Endothelial cell of umbilical vein (primary cell): ENCODE measurements at regions not wholly inside any gene's neighbourhood (a gene's known extent, or its start where the extent isn't known, plus 50 kb on each side); places are given as distances from the start of the nearest gene placed in this dataset.

ENCODE experiments used
- BruUV-seq: library from RNA; stranded (reverse); fragments of 400-500 nt; replicated peaks from 2 replicates; lab custom pipeline; 2021; lab: Mats Ljungman, UMichigan
- CTCF ChIA-PET: fragments of 300-600, 350-600 bp; sonication (Branson Sonifier 250); formaldehyde crosslinking; loops from one replicate; lab custom pipeline; 2021; ENCODE audit warnings: antibody characterized with exemption, inconsistent platforms; lab: Charles Lee
- POLR2A ChIA-PET: fragments of 300-600, 350-600 bp; sonication (Branson Sonifier 250); formaldehyde crosslinking; loops from one replicate; lab custom pipeline; 2021; ENCODE audit warnings: antibody characterized with exemption, inconsistent platforms; lab: Charles Lee
- DNase-seq: peaks from one replicate; pipeline ENCODE4 v3.0.0-alpha.2; 2011; ENCODE audit warnings: low read depth, low spot score
- FAIRE-seq: peaks from 2 replicates; lab custom pipeline; 2011; peaks lifted over from hg19 to GRCh38; lab: Jason Lieb, UNC
- H2AFZ ChIP-seq: 2 replicates; pipeline ENCODE4 v1.6.0; 2012; ENCODE audit warnings: low read depth, low read length, control low read depth, inconsistent platforms
- H3K27ac ChIP-seq: 2 replicates; pipeline ENCODE4 v1.5.1; 2011; ENCODE audit warnings: low read depth, mild to moderate bottlenecking, control low read depth, low read length, moderate library complexity; ENCODE audit not compliant: insufficient read depth
- H3K27me3 ChIP-seq, 2 experiments: 2 replicates each; pipeline versions ENCODE4 v1.6.0 to v1.6.1; 2011; ENCODE audit warnings: low read length in 2 of 2, mixed read lengths in 1 of 2; ENCODE audit not compliant: control insufficient read depth in 2 of 2, insufficient read depth in 2 of 2
- H3K36me3 ChIP-seq, 2 experiments: 2 replicates in 1 of 2; 3 replicates in 1 of 2; pipeline ENCODE4 v1.5.1; 2011; ENCODE audit warnings: low read length in 2 of 2, mild to moderate bottlenecking in 1 of 2, moderate library complexity in 1 of 2; ENCODE audit not compliant: control insufficient read depth in 2 of 2, insufficient read depth in 2 of 2; ENCODE audit errors: extremely low read depth in 1 of 2
- H3K4me1 ChIP-seq: 3 replicates; pipeline ENCODE4 v1.5.1; 2011; ENCODE audit warnings: mild to moderate bottlenecking, low read length; ENCODE audit not compliant: control insufficient read depth, insufficient read depth; ENCODE audit errors: extremely low read depth
- H3K4me2 ChIP-seq: 2 replicates; pipeline ENCODE4 v1.6.1; 2011; ENCODE audit warnings: low read length, control low read depth, mixed read lengths; ENCODE audit not compliant: insufficient read depth
- H3K4me3 ChIP-seq, 3 experiments: fragments of 200-600 bp in 1 of 3; sonication (generic), shearing (Covaris generic) in 1 of 3; replicated peaks in 1 of 3; 2 replicates each; pipeline ENCODE4 v1.5.1; 2011 to 2016; ENCODE audit warnings: control low read depth in 3 of 3, low read length in 3 of 3, mild to moderate bottlenecking in 2 of 3, inconsistent platforms in 1 of 3, low read depth in 1 of 3, moderate library complexity in 1 of 3; ENCODE audit not compliant: insufficient read depth in 1 of 3
- H3K79me2 ChIP-seq: 2 replicates; pipeline ENCODE4 v1.6.0; 2012; ENCODE audit warnings: low read length, inconsistent platforms; ENCODE audit not compliant: control insufficient read depth, insufficient read depth
- H3K9ac ChIP-seq: replicated peaks from 2 replicates; pipeline ENCODE3; 2011; ENCODE audit warnings: low read length, control low read depth; ENCODE audit not compliant: insufficient read depth; ENCODE audit errors: extremely low read depth
- H3K9me1 ChIP-seq: replicated peaks from 3 replicates; pipeline ENCODE4 v1.6.0; 2011; ENCODE audit warnings: mild to moderate bottlenecking, low read length; ENCODE audit not compliant: control insufficient read depth, insufficient read depth; ENCODE audit errors: extremely low read depth
- H3K9me3 ChIP-seq: replicated peaks from 2 replicates; pipeline ENCODE4 v1.5.1; 2012; ENCODE audit warnings: low read length, inconsistent platforms; ENCODE audit not compliant: control insufficient read depth, insufficient read depth
- H4K20me1 ChIP-seq: replicated peaks from 2 replicates; pipeline ENCODE3; 2011; ENCODE audit warnings: mild to moderate bottlenecking, low read length; ENCODE audit not compliant: control insufficient read depth, insufficient read depth; ENCODE audit errors: extremely low read depth
- CTCF ChIP-seq, 2 donors: IDR thresholded peaks; 1 replicate in 1 of 2; 2 replicates in 1 of 2; pipeline ENCODE4 v1.5.1; 2011; ENCODE audit warnings: low read length in 2 of 2, mild to moderate bottlenecking in 2 of 2, moderate library complexity in 2 of 2, control low read depth in 1 of 2, inconsistent platforms in 1 of 2, low read depth in 1 of 2; ENCODE audit not compliant: insufficient read depth in 1 of 2; ENCODE audit errors: extremely low read depth in 1 of 2
- EZH2 ChIP-seq: IDR thresholded peaks from 2 replicates; pipeline ENCODE4 v1.6.1; 2012; ENCODE audit warnings: borderline replicate concordance, low read depth, mild to moderate bottlenecking, moderate library complexity, low read length, inconsistent platforms; ENCODE audit not compliant: severe bottlenecking
- FOS ChIP-seq: IDR thresholded peaks from 2 replicates; pipeline ENCODE4 v1.6.1; 2011; ENCODE audit warnings: mild to moderate bottlenecking, low read length, moderate library complexity, borderline replicate concordance; ENCODE audit not compliant: insufficient read depth
- GATA2 ChIP-seq: IDR thresholded peaks from 2 replicates; pipeline ENCODE4 v1.7.0; 2011; ENCODE audit warnings: low read depth, mild to moderate bottlenecking, moderate library complexity, mixed read lengths, low read length; ENCODE audit not compliant: insufficient read length, insufficient read depth
- JUN ChIP-seq: IDR thresholded peaks from 2 replicates; pipeline ENCODE4 v1.6.1; 2011; ENCODE audit warnings: borderline replicate concordance, low read depth; ENCODE audit not compliant: insufficient read length, insufficient read depth
- MAX ChIP-seq: IDR thresholded peaks from 2 replicates; pipeline ENCODE4 v1.6.1; 2011; ENCODE audit not compliant: insufficient read depth, insufficient read length
- MYC ChIP-seq: IDR thresholded peaks from one replicate; pipeline ENCODE4 v1.6.1; 2011; ENCODE audit warnings: mild to moderate bottlenecking, low read depth, low read length
- POLR2A ChIP-seq: IDR thresholded peaks from 2 replicates; pipeline ENCODE4 v1.6.1; 2012; ENCODE audit warnings: low read depth, mild to moderate bottlenecking, control low read depth, low read length
- POLR2AphosphoS5 ChIP-seq: IDR thresholded peaks from 2 replicates; pipeline ENCODE4 v1.6.1; 2012; ENCODE audit warnings: low read depth, mild to moderate bottlenecking, control low read depth, low read length, moderate library complexity; ENCODE audit not compliant: insufficient read depth
- dilution Hi-C: fragments of 300-500 bp; cut with MboI; formaldehyde crosslinking; loops from one replicate; pipeline ENCODE4 v1.15.0; 2019; ENCODE audit warnings: low sequenced_read_pairs; ENCODE audit not compliant: extremely low pct_ligation_motif_present
- intact Hi-C: fragments of 100-400 bp; cut with micrococcal nuclease; formaldehyde crosslinking; loops from one replicate; pipeline ENCODE4 v1.10.0; 2022

GRCh38 chr21:38067086-38067739 is 151.0 kb upstream of the KCNJ6 start:
- Histone ChIP-seq H3K4me1 (no peaks in the 10 kb centered on the region), H2AFZ (no peak overlapping the region), H3K9ac (no peak overlapping the region), H3K27me3 (no peaks in the 10 kb centered on the region), H3K4me2 (no peak overlapping the region), H3K9me3 (no peaks in the 10 kb centered on the region), H3K27ac (no peak overlapping the region), H3K79me2 (no peaks in the 10 kb centered on the region), H3K4me3 (no peak overlapping the region), H4K20me1 (no peaks in the 10 kb centered on the region), H3K36me3 (no peaks in the 10 kb centered on the region), H3K9me1 (no peaks in the 10 kb centered on the region)
- ChIA-PET POLR2A (no interaction called here), CTCF (no interaction called here)
- FAIRE-seq: no peak
- intact Hi-C loops: no loop called here
- BruUV-seq: no TSS peak
- dilution Hi-C loops: no loop called here
- TF ChIP-seq EZH2: no peak
- TF ChIP-seq CTCF (IDR thresholded peaks at IDR 0.05; ENCODE audit: extremely low read depth in 1 of 2, insufficient read depth in 1 of 2, low read depth in 1 of 2, low read length in 2 of 2): no peak
- TF ChIP-seq MYC: no peak
- TF ChIP-seq GATA2: no peak
- no peak for TF ChIP-seq MAX
- no peak for TF ChIP-seq JUN
- no peak for TF ChIP-seq POLR2A
- TF ChIP-seq FOS: no peak
- no peak for TF ChIP-seq POLR2AphosphoS5
- DNase-seq: no peak
